Mucosa of descending colon (tissue), 3 donors: ENCODE measurements at regions not wholly inside any gene's neighbourhood (a gene's known extent, or its start where the extent isn't known, plus 50 kb on each side); places are given as distances from the start of the nearest gene placed in this dataset.

Source experiments
- ATAC-seq: fragments of 200-7000 bp; cut with Tn5 transposase; one replicate; pipeline ENCODE4 v1.9.1; 2020; ENCODE audit warnings: mild to moderate bottlenecking, moderate library complexity
- DNase-seq, 3 donors: peaks; one replicate each; pipeline ENCODE4 v3.0.0-alpha.2; 2020
- H3K36me3 ChIP-seq: fragments of 200-600 bp; one replicate; pipeline ENCODE4 v1.8.0; 2021; ENCODE audit warnings: low read depth, mild to moderate bottlenecking
- H3K4me1 ChIP-seq: fragments of 200-600 bp; one replicate; pipeline ENCODE4 v1.8.0; 2021; ENCODE audit warnings: low read depth, mild to moderate bottlenecking
- H3K4me3 ChIP-seq: fragments of 200-600 bp; one replicate; pipeline ENCODE4 v1.8.0; 2021; ENCODE audit warnings: mild to moderate bottlenecking
- H3K9me3 ChIP-seq: fragments of 200-600 bp; one replicate; pipeline ENCODE4 v1.8.0; 2021; ENCODE audit warnings: mild to moderate bottlenecking
- CTCF ChIP-seq: fragments of 200-600 bp; IDR thresholded peaks from one replicate; pipeline ENCODE4 v1.8.0; 2022; ENCODE audit warnings: antibody characterized with exemption, mild to moderate bottlenecking
- intact Hi-C, 2 donors: fragments of 100-400 bp; cut with DNase I in 1 of 2; cut with micrococcal nuclease in 1 of 2; formaldehyde crosslinking; loops; one replicate each; pipeline versions ENCODE4 v1.11.0 to v1.11.1; 2022; cut with DNase I, micrococcal nuclease
- donor health status: DM: no; HTN: no; CAD: no; lungs with moderate emphysema.
- donor health status: DM: no; HTN: no; CAD: no.
- donor health status: DM: no; HTN: yes; CAD: no.

DNA sequence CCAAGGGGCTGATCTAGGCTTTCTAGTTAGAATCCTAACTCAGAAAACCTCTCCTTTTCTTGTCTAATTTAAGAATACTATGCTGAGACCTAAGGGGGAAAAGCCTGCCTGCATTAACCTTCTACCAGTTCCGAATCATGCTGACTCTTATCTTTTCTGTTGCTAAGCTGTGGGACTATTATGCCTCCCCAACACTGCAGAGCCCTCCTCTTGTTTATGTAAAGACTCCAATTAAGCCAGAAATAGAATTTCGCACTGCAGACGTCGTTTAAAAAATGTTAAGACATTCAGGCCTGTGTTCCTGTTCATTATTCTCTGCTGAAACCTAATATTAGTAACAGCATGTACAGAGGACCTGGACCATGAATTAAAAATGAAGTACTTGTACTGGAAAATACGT is 310.6 kb upstream of the ATP11B start:
- ATAC-seq (no peak), DNase-seq (no peak)
- no peaks in the 10 kb centered on the region for H3K36me3 ChIP-seq
- no peaks in the 10 kb centered on the region for H3K4me1 ChIP-seq
- H3K4me3 ChIP-seq = no peak overlapping the region
- TF ChIP-seq CTCF = no peak
- intact Hi-C loops = no loop called here
- H3K9me3 ChIP-seq = no peaks in the 10 kb centered on the region

GRCh38 chr3:182484682-182485081 is 308.6 kb upstream of the ATP11B start:
- DNase-seq (no peak), ATAC-seq (no peak)
- Histone ChIP-seq H3K9me3 (no peaks in the 10 kb centered on the region), H3K36me3 (no peaks in the 10 kb centered on the region), H3K4me3 (no peak overlapping the region), H3K4me1 (no peaks in the 10 kb centered on the region)
- intact Hi-C loops = no loop called here
- TF ChIP-seq CTCF = no peak

DNA sequence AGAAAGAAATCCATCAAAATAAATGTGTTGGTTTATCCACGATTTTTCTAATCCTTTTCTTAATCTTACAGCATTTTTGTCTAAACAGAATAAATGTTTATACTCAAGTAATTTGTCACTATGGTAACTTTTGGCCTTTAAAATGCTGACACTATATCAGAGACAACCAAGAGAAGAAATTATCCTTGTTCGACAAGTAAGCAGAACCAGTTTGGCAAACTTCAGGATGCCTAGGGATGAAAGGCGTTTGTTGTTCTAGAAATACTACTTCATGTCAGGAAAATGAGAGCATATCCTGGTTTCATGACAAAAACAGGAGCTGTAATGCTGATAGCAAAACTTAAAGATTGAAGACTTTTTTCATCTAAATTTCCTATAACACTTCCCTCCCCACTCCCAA is 308.0 kb upstream of the ATP11B start:
- intact Hi-C loops = no loop called here
- no peak overlapping the region for H3K4me3 ChIP-seq
- no peak for TF ChIP-seq CTCF
- ATAC-seq (peak; percentile 55), DNase-seq (no peak)
- H3K4me1 ChIP-seq = no peaks in the 10 kb centered on the region
- H3K9me3 ChIP-seq = no peaks in the 10 kb centered on the region
- no peaks in the 10 kb centered on the region for H3K36me3 ChIP-seq

GRCh38 chr3:182486463-182486862 is 306.8 kb upstream of the ATP11B start:
- no peaks in the 10 kb centered on the region for H3K4me1 ChIP-seq
- no peaks in the 10 kb centered on the region for H3K36me3 ChIP-seq
- no peaks in the 10 kb centered on the region for H3K9me3 ChIP-seq
- DNase-seq (peak in 1 of 3 donors; percentile 9), ATAC-seq (peak; percentile 63)
- TF ChIP-seq CTCF = no peak
- intact Hi-C loops = no loop called here
- no peak overlapping the region for H3K4me3 ChIP-seq

DNA sequence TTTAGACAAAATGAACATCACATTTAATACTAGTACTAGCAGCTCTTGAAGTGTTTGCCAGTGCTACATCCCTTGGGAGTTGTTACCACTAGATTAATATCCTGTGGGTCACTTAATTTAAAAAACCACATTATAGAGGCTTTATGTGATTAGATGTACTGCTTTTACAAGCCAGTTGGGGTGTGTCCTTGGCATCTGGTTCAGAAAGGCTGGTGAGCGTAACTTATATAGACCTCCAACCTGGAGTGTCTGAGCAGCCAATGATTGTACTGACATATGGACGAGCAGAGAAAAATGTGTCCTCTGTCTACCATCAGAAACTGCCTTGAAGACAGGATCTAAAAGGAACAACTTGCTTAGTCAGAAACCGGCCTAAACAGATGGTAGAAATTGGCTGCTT is 306.2 kb upstream of the ATP11B start:
- ATAC-seq = peak; percentile 47
- intact Hi-C loops = no loop called here
- Histone ChIP-seq H3K36me3 (no peaks in the 10 kb centered on the region), H3K9me3 (no peaks in the 10 kb centered on the region), H3K4me3 (no peak overlapping the region), H3K4me1 (no peaks in the 10 kb centered on the region)
- no peak for TF ChIP-seq CTCF
- no peak for DNase-seq

GRCh38 chr3:182487611-182488010 is 305.7 kb upstream of the ATP11B start:
- no peak for DNase-seq
- Histone ChIP-seq H3K4me3 (no peak overlapping the region), H3K36me3 (no peaks in the 10 kb centered on the region), H3K4me1 (no peaks in the 10 kb centered on the region), H3K9me3 (no peaks in the 10 kb centered on the region)
- TF ChIP-seq CTCF = no peak
- ATAC-seq = no peak
- intact Hi-C loops = no loop called here
